Right atrium auricular region (tissue), 2 donors: ENCODE measurements at regions not wholly inside any gene's neighbourhood (a gene's known extent, or its start where the extent isn't known, plus 50 kb on each side); places are given as distances from the start of the nearest gene placed in this dataset.

Source experiments
- DNase-seq: peaks from one replicate; pipeline ENCODE4 v3.0.0-alpha.2; 2019; ENCODE audit warnings: low spot score
- H3K27ac ChIP-seq, 2 donors: fragments of 200-600 bp; sonication (generic); 1 replicate in 1 of 2; 2 replicates in 1 of 2; pipeline ENCODE4 v1.5.1; 2016 to 2019
- H3K27me3 ChIP-seq, 2 donors: fragments of 200-600 bp; sonication (generic); one replicate each; pipeline versions ENCODE4 v1.5.1 to v1.6.0; 2017 to 2019
- H3K36me3 ChIP-seq: fragments of 200-600 bp; sonication (generic); one replicate; pipeline ENCODE4 v1.5.1; 2016
- H3K4me1 ChIP-seq, 2 donors: fragments of 200-600 bp; sonication (generic); one replicate each; pipeline versions ENCODE4 v1.5.1 to v1.6.0; 2017 to 2019
- H3K4me3 ChIP-seq, 2 donors: fragments of 200-600 bp; sonication (generic); 1 replicate in 1 of 2; 2 replicates in 1 of 2; pipeline ENCODE4 v1.5.1; 2017 to 2019; ENCODE audit warnings: mild to moderate bottlenecking in 1 of 2, moderate library complexity in 1 of 2
- H3K9me3 ChIP-seq, 2 donors: fragments of 200-600 bp; sonication (generic); one replicate each; pipeline ENCODE4 v1.5.1; 2019
- TF ChIP-seq, protein P1 (sequence below), 2 donors: fragments of 200-600 bp; sonication (generic); IDR thresholded peaks; one replicate each; pipeline ENCODE4 v1.5.1; 2019; ENCODE audit warnings: antibody characterized with exemption in 2 of 2

DNA sequence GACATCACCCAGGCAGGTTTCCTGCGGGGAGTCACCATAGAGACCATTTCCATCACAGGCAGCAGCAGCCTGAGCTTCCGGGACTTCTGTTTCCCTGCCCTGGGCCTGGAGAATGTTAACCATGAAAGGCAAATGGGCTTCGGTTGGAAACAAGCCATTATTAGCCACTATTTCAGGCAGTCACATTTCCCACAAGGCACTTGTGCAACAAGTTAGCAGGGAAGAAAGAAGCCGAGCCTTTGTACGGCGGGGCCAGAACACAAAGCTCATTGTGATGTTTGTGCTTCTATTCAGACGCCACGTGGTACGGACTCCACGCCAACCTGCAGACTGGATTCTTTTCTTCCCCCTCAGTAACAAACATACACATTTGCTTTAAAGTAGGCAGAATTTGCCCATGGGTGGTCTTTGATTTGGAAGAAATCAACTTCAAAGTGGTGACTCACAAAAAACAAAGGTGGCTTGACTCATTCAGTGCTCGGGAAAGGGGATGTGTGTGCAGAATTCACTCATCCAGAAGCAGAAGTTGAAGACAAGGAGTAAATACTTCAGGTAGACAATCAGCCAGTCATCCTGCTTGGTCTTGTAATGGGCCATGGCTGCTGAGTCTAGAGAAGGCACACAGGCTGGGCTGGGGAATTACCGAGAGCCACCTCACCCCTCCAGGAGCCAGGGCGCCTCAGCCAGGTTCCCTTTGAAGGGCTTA lies 154.2 kb upstream of the PRMT8 start:
- DNase-seq, result no peak
- H3K27ac ChIP-seq, result peak overlapping the region in 1 of 2 donors; percentile 32
- TF ChIP-seq, protein P1, sequence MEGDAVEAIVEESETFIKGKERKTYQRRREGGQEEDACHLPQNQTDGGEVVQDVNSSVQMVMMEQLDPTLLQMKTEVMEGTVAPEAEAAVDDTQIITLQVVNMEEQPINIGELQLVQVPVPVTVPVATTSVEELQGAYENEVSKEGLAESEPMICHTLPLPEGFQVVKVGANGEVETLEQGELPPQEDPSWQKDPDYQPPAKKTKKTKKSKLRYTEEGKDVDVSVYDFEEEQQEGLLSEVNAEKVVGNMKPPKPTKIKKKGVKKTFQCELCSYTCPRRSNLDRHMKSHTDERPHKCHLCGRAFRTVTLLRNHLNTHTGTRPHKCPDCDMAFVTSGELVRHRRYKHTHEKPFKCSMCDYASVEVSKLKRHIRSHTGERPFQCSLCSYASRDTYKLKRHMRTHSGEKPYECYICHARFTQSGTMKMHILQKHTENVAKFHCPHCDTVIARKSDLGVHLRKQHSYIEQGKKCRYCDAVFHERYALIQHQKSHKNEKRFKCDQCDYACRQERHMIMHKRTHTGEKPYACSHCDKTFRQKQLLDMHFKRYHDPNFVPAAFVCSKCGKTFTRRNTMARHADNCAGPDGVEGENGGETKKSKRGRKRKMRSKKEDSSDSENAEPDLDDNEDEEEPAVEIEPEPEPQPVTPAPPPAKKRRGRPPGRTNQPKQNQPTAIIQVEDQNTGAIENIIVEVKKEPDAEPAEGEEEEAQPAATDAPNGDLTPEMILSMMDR (IDR thresholded peaks at IDR 0.05), result no peak

DNA sequence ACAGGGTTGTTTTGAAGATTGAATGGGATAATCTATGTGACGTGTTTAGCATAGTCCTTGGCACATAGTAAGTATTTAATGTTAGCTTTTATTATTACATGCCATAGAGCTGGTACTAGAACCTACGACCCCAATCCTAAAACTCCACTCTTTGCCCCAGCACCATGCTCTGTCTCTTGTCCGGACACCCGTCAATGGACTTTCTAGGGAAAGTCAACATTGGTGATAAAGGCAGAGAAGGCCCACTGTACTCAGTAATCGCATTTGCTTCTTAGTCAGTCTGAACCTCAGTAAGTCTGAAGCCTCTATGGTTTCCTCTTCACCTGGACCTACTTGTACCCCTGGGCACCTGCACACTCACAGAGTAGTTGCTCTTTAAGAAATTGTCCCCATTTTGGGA lies 153.1 kb upstream of the PRMT8 start:
- H3K36me3 ChIP-seq, result no peaks in the 10 kb centered on the region
- TF ChIP-seq, protein P1 (IDR thresholded peaks at IDR 0.05), result no peak
- no peaks in the 10 kb centered on the region for H3K9me3 ChIP-seq
- no peaks in the 10 kb centered on the region for H3K27me3 ChIP-seq
- H3K27ac ChIP-seq, result no peak overlapping the region
- DNase-seq, result no peak
- H3K4me1 ChIP-seq, result peaks cover 0 to 43% of the 10 kb centered on the region in 2 donors
- no peak overlapping the region for H3K4me3 ChIP-seq

More for the DNA sequence above, 154.2 kb upstream of the PRMT8 start:
- Histone ChIP-seq H3K4me3 (no peak overlapping the region), H3K4me1 (peaks cover 0 to 36% of the 10 kb centered on the region in 2 donors), H3K9me3 (no peaks in the 10 kb centered on the region), H3K36me3 (no peaks in the 10 kb centered on the region), H3K27me3 (no peaks in the 10 kb centered on the region)

DNA sequence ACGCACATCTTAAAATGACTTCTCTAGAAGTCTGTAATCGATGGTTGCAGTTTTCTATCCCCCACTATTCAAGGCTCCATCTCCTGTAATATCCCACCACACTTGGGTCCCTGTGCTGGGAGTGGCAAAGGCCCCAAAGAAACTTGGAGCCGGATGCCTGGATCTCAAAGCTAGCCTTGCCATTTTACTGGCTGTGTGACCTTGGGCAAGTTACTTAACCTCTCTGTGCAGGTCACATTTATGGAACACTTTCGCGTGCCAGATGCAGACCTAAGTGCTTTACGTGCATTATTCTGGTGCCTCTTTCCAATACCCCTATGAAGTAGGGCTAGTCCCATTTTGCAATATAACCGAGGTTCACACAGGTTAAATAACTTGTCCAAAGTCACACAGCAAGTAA lies 151.8 kb upstream of the PRMT8 start:
- no peaks in the 10 kb centered on the region for H3K27me3 ChIP-seq
- no peaks in the 10 kb centered on the region for H3K9me3 ChIP-seq
- no peak overlapping the region for H3K27ac ChIP-seq
- H3K36me3 ChIP-seq, result no peaks in the 10 kb centered on the region
- peaks cover 0 to 31% of the 10 kb centered on the region in 2 donors for H3K4me1 ChIP-seq
- no peak overlapping the region for H3K4me3 ChIP-seq
- DNase-seq, result no peak
- TF ChIP-seq, protein P1 (IDR thresholded peaks at IDR 0.05), result no peak

DNA sequence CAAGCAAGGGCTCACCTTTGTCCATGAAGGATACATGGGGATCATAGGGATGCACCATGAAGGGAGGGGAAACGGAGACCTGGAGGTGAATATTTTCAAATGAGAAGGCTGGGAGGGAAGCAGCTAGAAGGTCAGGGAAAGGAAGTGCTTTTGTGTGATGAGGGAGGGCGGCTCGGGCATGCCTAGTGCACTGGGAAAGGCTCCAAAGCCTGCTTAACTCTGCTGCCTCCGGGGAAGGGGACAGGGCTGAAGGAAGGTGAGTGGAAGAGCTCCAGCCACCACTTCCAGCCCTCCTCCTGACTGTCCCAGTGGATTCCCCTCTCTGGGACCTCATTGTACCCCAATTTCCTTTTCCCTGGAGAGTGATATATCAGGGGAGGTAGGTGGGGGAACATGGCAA lies 149.4 kb upstream of the PRMT8 start:
- Histone ChIP-seq H3K27me3 (no peaks in the 10 kb centered on the region), H3K27ac (peak overlapping the region; percentile 51 to 75), H3K4me3 (no peak overlapping the region), H3K4me1 (peaks cover 0 to 23% of the 10 kb centered on the region in 2 donors), H3K36me3 (no peaks in the 10 kb centered on the region), H3K9me3 (no peaks in the 10 kb centered on the region)
- TF ChIP-seq, protein P1 (IDR thresholded peaks at IDR 0.05), result no peak
- no peak for DNase-seq

DNA sequence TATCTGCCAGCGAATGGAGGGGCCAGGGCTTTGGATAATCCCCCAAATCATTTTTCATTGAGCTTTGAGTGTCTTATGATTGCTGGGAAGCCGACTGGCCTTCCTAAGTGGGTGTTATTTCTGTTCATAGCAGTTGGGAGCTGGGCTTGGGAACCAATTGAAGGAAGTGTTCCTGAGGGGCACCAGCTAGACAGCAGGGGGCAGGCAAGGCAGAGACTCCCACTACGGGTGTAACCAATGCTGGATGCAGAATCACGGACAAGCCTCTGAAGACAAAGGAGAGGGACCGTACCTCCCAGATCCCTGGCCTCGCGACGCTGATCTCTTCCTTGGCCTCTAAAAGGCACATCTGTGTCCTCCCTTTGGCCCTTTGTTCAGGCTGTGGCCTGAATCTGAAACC lies 149.0 kb upstream of the PRMT8 start:
- Histone ChIP-seq H3K4me3 (no peak overlapping the region), H3K4me1 (peaks cover 0 to 20% of the 10 kb centered on the region in 2 donors), H3K27ac (peak overlapping the region; percentile 51 to 75), H3K36me3 (no peaks in the 10 kb centered on the region), H3K27me3 (no peaks in the 10 kb centered on the region), H3K9me3 (no peaks in the 10 kb centered on the region)
- TF ChIP-seq, protein P1 (IDR thresholded peaks at IDR 0.05), result peak; percentile 52 to 78
- no peak for DNase-seq

DNA sequence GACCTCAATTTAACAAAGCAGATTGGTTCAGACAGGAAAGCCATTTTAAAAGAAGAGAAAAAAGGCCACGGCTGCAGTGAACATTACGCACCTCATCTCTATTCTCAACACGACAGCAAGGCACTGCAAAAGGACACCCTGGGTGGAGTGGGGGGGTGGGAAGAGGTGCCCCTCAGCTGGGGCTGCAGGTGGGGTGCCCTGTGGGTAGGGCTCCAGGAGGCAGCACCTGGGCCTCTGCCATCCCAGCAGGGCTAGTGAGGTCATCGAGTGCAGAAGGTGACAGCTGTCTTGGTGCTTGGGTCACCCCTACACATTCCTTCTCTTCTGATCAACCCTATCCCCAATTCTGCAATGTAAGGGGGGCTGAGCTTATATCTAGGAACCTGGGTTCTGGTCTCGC lies 142.9 kb upstream of the PRMT8 start:
- DNase-seq, result no peak
- H3K27ac ChIP-seq, result no peak overlapping the region
- TF ChIP-seq, protein P1 (IDR thresholded peaks at IDR 0.05), result no peak
- no peaks in the 10 kb centered on the region for H3K4me1 ChIP-seq
- no peaks in the 10 kb centered on the region for H3K9me3 ChIP-seq
- H3K4me3 ChIP-seq, result no peak overlapping the region
- no peaks in the 10 kb centered on the region for H3K27me3 ChIP-seq
- no peaks in the 10 kb centered on the region for H3K36me3 ChIP-seq
